ENCODE measurements at regions not wholly inside any gene's neighbourhood (a gene's known extent, or its start where the extent isn't known, plus 50 kb on each side); places are given as distances from the start of the nearest gene placed in this dataset.

GRCh38 chr10:78852466-78853240 is 216.1 kb upstream of the ZMIZ1 start:
- H3K4me3 ChIP-seq (ENCODE audit: low read length), result no peak overlapping the region
- H4K20me1 ChIP-seq (ENCODE audit: low read length), result no peaks in the 10 kb centered on the region
- POLR2A ChIA-PET (ENCODE audit: unreplicated experiment), result no interaction called here
- H3K79me2 ChIP-seq (ENCODE audit: low read length), result no peaks in the 10 kb centered on the region
- TF ChIP-seq CTCF (conservative IDR thresholded peaks at IDR 0.05; ENCODE audit: low read depth, low read length) (peak; percentile 94), EZH2 (IDR thresholded peaks at IDR 0.05; ENCODE audit: low read length, unreplicated experiment) (no peak), EZH2phosphoT487 (IDR thresholded peaks at IDR 0.05; ENCODE audit: borderline replicate concordance, low read length) (no peak)
- intact Hi-C loops (cut with micrococcal nuclease), result loop anchor here (1.0 kb wide), 1 partner anchor 343 kb away; no protein-coding TSS in a partner anchor
- H3F3A ChIP-seq (ENCODE audit: low read length, unreplicated experiment), result no peaks in the 10 kb centered on the region
- BruUV-seq (replicated peaks), result no TSS peak
- no peak overlapping the region for H3K9ac ChIP-seq (ENCODE audit: low read length)
- H3K4me1 ChIP-seq (ENCODE audit: insufficient read depth, low read length), result no peaks in the 10 kb centered on the region
- H3K27me3 ChIP-seq (ENCODE audit: low read length), result peaks cover 5% of the 10 kb centered on the region; the same call in 1 of the 2 replicates
- H3K27ac ChIP-seq (ENCODE audit: low read length), result no peak overlapping the region
- no peaks in the 10 kb centered on the region for H3K36me3 ChIP-seq (ENCODE audit: low read depth, low read length)
- CTCF ChIA-PET, result interaction anchor here (0.6 kb wide), 1 partner anchor 350 kb away, joined by 3 read pairs; no protein-coding TSS in a partner anchor
- no peak overlapping the region for H2AFZ ChIP-seq (ENCODE audit: low read length)
- DNase-seq (peak; percentile 75), ATAC-seq (peak; percentile 61)
- H3K4me2 ChIP-seq (ENCODE audit: low read length), result no peak overlapping the region
- H3K9me3 ChIP-seq (ENCODE audit: low read length), result no peaks in the 10 kb centered on the region
- 0 out of 2 replicates have a peak, but pooled peaks cover 3% of the 10 kb centered on the region for H3K9me2 ChIP-seq (replicated peaks; ENCODE audit: low read length)

GRCh38 chr10:78853864-78854263 is 214.9 kb upstream of the ZMIZ1 start:
- Histone ChIP-seq H3K4me3 (ENCODE audit: low read length) (no peak overlapping the region), H3K36me3 (ENCODE audit: low read depth, low read length) (no peaks in the 10 kb centered on the region), H3K4me2 (ENCODE audit: low read length) (no peak overlapping the region), H3F3A (ENCODE audit: low read length, unreplicated experiment) (no peaks in the 10 kb centered on the region), H3K27me3 (ENCODE audit: low read length) (peaks cover 12% of the 10 kb centered on the region; the same call in 1 of the 2 replicates), H2AFZ (ENCODE audit: low read length) (no peak overlapping the region), H3K4me1 (ENCODE audit: insufficient read depth, low read length) (no peaks in the 10 kb centered on the region), H3K79me2 (ENCODE audit: low read length) (no peaks in the 10 kb centered on the region), H3K27ac (ENCODE audit: low read length) (no peak overlapping the region), H3K9me3 (ENCODE audit: low read length) (no peaks in the 10 kb centered on the region), H3K9ac (ENCODE audit: low read length) (no peak overlapping the region), H4K20me1 (ENCODE audit: low read length) (no peaks in the 10 kb centered on the region), H3K9me2 (replicated peaks; ENCODE audit: low read length) (0 out of 2 replicates have a peak, but pooled peaks cover 3% of the 10 kb centered on the region)
- DNase-seq (no peak), ATAC-seq (no peak)
- ChIA-PET POLR2A (ENCODE audit: unreplicated experiment) (interaction anchor here (0.6 kb wide), 1 partner anchor 25 kb away, joined by 3 read pairs; no protein-coding TSS in a partner anchor), CTCF (interaction anchor here (0.6 kb wide), 1 partner anchor 341 kb away, joined by 3 read pairs; no protein-coding TSS in a partner anchor)
- no peak for TF ChIP-seq EZH2phosphoT487 (IDR thresholded peaks at IDR 0.05; ENCODE audit: borderline replicate concordance, low read length)
- intact Hi-C loops (cut with micrococcal nuclease), result loop anchor here (1.0 kb wide), 1 partner anchor 341 kb away; no protein-coding TSS in a partner anchor
- BruUV-seq (replicated peaks), result no TSS peak

GRCh38 chr10:78856421-78856820 is 212.3 kb upstream of the ZMIZ1 start:
- Histone ChIP-seq H3K4me3 (ENCODE audit: low read length) (no peak overlapping the region), H3K9me3 (ENCODE audit: low read length) (no peaks in the 10 kb centered on the region), H3K9ac (ENCODE audit: low read length) (no peak overlapping the region), H3K36me3 (ENCODE audit: low read depth, low read length) (no peaks in the 10 kb centered on the region), H3F3A (ENCODE audit: low read length, unreplicated experiment) (no peaks in the 10 kb centered on the region), H3K27me3 (ENCODE audit: low read length) (peaks cover 19% of the 10 kb centered on the region; the same call in 1 of the 2 replicates), H3K4me1 (ENCODE audit: insufficient read depth, low read length) (no peaks in the 10 kb centered on the region), H3K4me2 (ENCODE audit: low read length) (no peak overlapping the region), H3K79me2 (ENCODE audit: low read length) (no peaks in the 10 kb centered on the region), H3K9me2 (replicated peaks; ENCODE audit: low read length) (no peaks in the 10 kb centered on the region), H4K20me1 (ENCODE audit: low read length) (no peaks in the 10 kb centered on the region), H2AFZ (ENCODE audit: low read length) (no peak overlapping the region), H3K27ac (ENCODE audit: low read length) (no peak overlapping the region)
- intact Hi-C loops (cut with micrococcal nuclease), result no loop called here
- no TSS peak for BruUV-seq (replicated peaks)
- ChIA-PET CTCF (no interaction called here), POLR2A (ENCODE audit: unreplicated experiment) (interaction anchor here (0.6 kb wide), 1 partner anchor 1237 kb away, joined by 15 read pairs; no protein-coding TSS in a partner anchor)
- DNase-seq (no peak), ATAC-seq (no peak)
- TF ChIP-seq EZH2 (IDR thresholded peaks at IDR 0.05; ENCODE audit: low read length, unreplicated experiment), result no peak
- TF ChIP-seq EZH2phosphoT487 (IDR thresholded peaks at IDR 0.05; ENCODE audit: borderline replicate concordance, low read length), result no peak
- TF ChIP-seq CTCF (conservative IDR thresholded peaks at IDR 0.05; ENCODE audit: low read depth, low read length), result no peak

Data from PC-3 (cell line).